ENCODE measurements at regions not wholly inside any gene's neighbourhood (a gene's known extent, or its start where the extent isn't known, plus 50 kb on each side); places are given as distances from the start of the nearest gene placed in this dataset.

DNA sequence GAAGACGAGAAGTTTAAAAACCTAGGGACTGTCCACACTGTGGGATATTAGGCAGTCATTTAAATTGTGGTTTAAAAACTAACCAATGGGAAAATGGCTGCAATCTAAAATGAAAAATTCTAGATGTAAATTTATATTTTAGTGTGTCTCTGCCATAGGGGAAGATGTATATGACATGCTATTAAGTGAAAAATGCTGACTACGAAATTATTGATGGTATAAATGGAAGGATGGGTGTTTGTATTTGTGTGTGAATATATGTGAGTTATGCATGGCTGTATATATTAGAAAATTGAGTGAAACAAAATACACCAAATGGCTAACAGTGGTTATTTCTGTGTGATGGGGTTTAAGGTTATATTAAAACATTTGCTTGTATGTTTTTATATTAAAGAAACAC lies 260.7 kb downstream of the AJAP1 start:
- TF ChIP-seq, protein P1, sequence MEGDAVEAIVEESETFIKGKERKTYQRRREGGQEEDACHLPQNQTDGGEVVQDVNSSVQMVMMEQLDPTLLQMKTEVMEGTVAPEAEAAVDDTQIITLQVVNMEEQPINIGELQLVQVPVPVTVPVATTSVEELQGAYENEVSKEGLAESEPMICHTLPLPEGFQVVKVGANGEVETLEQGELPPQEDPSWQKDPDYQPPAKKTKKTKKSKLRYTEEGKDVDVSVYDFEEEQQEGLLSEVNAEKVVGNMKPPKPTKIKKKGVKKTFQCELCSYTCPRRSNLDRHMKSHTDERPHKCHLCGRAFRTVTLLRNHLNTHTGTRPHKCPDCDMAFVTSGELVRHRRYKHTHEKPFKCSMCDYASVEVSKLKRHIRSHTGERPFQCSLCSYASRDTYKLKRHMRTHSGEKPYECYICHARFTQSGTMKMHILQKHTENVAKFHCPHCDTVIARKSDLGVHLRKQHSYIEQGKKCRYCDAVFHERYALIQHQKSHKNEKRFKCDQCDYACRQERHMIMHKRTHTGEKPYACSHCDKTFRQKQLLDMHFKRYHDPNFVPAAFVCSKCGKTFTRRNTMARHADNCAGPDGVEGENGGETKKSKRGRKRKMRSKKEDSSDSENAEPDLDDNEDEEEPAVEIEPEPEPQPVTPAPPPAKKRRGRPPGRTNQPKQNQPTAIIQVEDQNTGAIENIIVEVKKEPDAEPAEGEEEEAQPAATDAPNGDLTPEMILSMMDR (conservative IDR thresholded peaks at IDR 0.05; ENCODE audit: low read depth, low read length): no peak
- TF ChIP-seq EZH2phosphoT487 (IDR thresholded peaks at IDR 0.05; ENCODE audit: borderline replicate concordance, low read length): no peak
- TF ChIP-seq EZH2 (IDR thresholded peaks at IDR 0.05; ENCODE audit: low read length, unreplicated experiment): no peak
